LNCaP clone FGC (cell line): ENCODE measurements at regions not wholly inside any gene's neighbourhood (a gene's known extent, or its start where the extent isn't known, plus 50 kb on each side); places are given as distances from the start of the nearest gene placed in this dataset.

Experiments used
- DNase-seq: peaks from one replicate; pipeline ENCODE4 v3.0.0-alpha.2; 2011; ENCODE audit warnings: low read depth
- H3K4me3 ChIP-seq: 2 replicates; pipeline ENCODE4 v1.5.1; 2011; ENCODE audit warnings: mild to moderate bottlenecking, low read depth, low read length, control low read depth
- TF ChIP-seq, protein P1 (sequence below): IDR thresholded peaks from 2 replicates; pipeline ENCODE4 v1.5.1; 2012; ENCODE audit warnings: mild to moderate bottlenecking; ENCODE audit not compliant: control insufficient read depth, insufficient read depth; ENCODE audit errors: extremely low read depth

DNA sequence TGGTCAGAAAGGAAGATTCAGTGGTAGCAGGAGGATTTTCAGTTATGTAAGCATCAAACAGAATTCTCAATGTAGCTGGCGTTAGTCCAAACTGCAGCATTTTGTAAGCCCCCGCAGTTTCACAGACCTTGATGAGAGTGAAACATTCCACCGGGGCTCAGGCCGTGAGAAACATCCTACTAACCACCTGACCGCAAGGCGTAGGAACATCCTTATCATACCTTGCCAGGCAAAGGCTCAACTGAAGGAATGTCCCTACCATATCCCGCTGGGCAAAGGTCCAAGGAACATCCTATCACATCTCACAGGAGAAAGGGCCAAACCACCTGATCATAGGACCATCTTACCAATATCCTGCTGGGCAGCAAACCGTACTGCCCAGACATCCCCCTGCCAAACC is 624.8 kb upstream of the TMEM132C start:
- DNase-seq = no peak
- TF ChIP-seq, protein P1, sequence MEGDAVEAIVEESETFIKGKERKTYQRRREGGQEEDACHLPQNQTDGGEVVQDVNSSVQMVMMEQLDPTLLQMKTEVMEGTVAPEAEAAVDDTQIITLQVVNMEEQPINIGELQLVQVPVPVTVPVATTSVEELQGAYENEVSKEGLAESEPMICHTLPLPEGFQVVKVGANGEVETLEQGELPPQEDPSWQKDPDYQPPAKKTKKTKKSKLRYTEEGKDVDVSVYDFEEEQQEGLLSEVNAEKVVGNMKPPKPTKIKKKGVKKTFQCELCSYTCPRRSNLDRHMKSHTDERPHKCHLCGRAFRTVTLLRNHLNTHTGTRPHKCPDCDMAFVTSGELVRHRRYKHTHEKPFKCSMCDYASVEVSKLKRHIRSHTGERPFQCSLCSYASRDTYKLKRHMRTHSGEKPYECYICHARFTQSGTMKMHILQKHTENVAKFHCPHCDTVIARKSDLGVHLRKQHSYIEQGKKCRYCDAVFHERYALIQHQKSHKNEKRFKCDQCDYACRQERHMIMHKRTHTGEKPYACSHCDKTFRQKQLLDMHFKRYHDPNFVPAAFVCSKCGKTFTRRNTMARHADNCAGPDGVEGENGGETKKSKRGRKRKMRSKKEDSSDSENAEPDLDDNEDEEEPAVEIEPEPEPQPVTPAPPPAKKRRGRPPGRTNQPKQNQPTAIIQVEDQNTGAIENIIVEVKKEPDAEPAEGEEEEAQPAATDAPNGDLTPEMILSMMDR = no peak

DNA sequence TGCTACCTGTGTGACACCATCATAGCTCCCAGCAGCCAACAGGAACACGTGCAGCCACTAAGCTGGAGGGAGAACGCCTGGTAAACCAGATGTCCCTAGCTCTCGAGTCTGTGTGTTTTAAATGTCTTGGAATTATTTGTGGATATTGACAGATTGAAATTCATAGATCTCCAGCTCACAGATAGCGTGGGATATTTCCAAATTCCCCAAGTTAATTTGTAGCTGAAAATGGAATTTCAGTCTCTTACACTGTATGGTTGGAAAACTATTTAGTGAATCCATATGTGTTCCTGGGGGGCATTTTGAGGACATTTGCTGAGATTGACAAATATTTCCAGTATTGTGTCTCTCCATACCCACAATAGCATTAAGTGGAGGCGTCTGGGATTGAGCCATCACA is 618.6 kb upstream of the TMEM132C start:
- TF ChIP-seq, protein P1 = no peak
- H3K4me3 ChIP-seq = no peak overlapping the region
- no peak for DNase-seq

More for the DNA sequence above, 624.8 kb upstream of the TMEM132C start:
- H3K4me3 ChIP-seq = no peak overlapping the region

DNA sequence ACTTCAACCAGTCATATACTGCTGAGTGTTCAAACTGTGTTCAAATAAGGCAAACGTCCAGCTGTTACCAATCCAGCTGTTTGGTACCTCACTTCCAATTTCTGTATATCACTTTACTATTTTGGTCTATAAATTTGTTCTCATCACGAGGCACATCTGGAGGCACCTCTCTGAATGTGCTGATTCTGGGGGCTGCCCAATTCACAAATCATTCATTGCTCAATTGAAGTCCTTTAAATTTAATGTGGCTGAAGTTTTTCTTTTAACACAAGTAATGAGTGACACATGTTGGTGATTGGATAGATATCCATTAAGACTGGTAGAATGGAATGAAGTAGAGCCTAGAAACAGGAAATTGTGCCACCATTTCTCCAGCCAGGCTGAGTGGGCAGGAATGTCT is 617.0 kb upstream of the TMEM132C start:
- no peak for DNase-seq
- TF ChIP-seq, protein P1 = no peak

DNA sequence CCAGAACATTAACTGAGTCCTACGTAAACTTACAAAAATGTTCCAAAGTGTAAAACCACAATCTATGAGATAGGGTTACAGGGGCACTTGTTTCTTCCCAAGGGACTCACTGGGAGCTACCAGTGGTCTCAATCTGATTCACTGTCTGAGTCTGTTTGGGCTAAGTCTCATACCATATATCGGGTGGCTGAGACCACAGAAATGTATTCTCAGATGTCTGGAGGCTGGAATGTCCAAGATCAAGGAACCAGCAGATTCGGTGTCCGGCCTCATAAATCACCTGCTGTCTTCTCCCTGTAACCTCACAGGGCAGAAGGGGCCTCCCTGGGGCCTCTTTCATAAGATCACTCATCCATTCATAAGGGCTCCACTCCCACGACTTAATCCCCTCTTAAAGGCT is 616.3 kb upstream of the TMEM132C start:
- no peak overlapping the region for H3K4me3 ChIP-seq
- TF ChIP-seq, protein P1 = no peak
- no peak for DNase-seq

More for the DNA sequence above, 617.0 kb upstream of the TMEM132C start:
- H3K4me3 ChIP-seq = no peak overlapping the region

DNA sequence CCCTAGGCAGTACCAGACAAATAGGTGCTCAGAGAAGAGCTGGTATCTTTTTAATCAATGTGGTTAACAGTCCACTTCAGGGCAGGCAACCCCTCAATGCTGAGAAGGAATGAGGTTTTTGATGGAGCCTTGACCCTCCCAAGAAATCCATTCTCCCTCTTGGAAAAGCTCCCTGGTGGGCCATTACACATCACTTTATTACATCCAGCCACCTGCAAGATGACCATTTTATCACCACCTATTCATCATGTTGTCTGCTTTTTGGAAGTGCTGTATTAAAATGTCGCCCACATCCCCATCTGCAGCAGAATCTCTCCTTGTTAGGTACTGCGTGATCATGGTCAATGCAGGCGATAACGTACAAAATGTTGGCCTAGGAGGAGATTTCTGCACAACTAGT is 614.7 kb upstream of the TMEM132C start:
- TF ChIP-seq, protein P1 = no peak
- DNase-seq = no peak
- no peak overlapping the region for H3K4me3 ChIP-seq

DNA sequence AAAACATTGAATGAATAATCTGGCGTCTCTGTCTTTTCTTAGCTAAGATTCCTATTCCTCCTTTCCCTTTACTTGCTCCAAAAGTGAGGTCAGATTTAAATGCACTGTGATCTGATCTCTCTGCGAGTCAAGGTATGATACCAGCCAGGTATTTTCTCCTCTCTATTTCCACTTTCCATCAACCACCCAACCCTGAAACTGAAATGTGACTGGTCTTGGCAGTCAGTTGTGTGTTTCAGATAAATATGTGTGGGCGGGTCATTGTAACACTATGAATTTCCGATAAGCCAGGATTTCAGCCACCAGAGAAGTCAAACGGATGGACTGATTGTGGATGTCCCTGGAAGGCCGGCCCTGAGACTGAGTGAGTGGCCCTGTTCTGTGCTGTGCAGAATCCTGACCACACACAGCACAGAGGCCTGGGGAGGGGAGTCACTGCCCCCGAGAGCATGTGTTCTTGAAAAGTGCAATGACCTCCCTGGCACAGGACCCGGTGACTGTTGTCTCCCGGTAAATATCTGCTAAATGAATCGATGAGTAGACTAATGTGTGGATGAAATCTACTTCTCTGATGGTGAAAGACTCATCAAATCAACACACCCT is 612.5 kb upstream of the TMEM132C start:
- DNase-seq = no peak
- TF ChIP-seq, protein P1 = no peak
- H3K4me3 ChIP-seq = no peak overlapping the region

DNA sequence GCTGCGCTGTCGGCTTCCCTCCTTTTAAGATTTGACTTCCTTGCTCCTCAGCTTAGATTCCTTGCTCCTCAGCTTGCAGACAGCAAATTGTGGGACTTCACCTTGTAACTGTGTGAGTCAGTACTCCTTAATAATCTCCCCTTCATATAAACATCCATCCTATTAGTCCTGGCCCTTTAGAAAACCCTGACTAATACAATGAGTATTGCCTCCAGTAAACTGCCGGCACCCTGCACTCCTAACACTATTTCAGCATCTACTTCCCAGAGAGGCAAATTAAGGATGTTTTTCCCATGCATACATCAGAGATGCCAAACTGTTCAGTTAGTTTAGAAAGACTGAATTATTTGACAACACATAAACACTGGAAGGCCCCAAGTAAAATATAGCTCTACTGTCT is 611.3 kb upstream of the TMEM132C start:
- no peak for DNase-seq
- TF ChIP-seq, protein P1 = no peak

More for the DNA sequence above, 611.3 kb upstream of the TMEM132C start:
- no peak overlapping the region for H3K4me3 ChIP-seq
